NCI-H226 (cell line): ENCODE measurements at regions not wholly inside any gene's neighbourhood (a gene's known extent, or its start where the extent isn't known, plus 50 kb on each side); places are given as distances from the start of the nearest gene placed in this dataset.

Experiments
- DNase-seq: peaks from one replicate; pipeline ENCODE4 v3.0.0-alpha.2; 2015

GRCh38 chr2:16161768-16162490 lies 221.6 kb downstream of the MYCN start:
- no peak for DNase-seq

DNA sequence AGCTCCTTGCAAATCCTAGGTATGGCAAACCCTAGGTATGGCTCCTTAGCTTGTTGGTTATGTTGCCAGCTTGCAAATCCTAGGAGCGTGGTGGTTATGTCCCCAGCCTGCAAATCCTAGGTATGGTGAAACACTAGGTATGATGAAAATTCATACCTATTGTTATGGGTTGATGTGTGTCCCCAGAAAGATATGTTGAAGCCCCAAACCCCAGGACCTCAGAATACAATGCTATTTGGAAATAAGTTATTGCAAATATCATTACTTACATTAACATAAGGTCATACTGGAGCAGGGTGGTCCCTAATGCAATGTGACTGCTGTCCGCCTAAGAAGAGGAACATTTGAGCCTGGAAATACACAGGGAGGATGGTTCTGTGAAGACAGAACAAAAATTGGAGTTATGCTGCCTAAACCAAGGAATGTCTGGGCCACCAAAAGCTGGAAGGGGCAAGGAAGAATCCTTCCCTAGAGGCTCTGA lies 220.8 kb downstream of the MYCN start:
- no peak for DNase-seq

GRCh38 chr2:16160281-16161084 lies 220.1 kb downstream of the MYCN start:
- no peak for DNase-seq

GRCh38 chr2:16156411-16156810 lies 216.1 kb downstream of the MYCN start:
- no peak for DNase-seq

- DNase-seq = no peak
These were observed 215.4 kb downstream of the MYCN start for GRCh38 chr2:16155766-16156165.

DNA sequence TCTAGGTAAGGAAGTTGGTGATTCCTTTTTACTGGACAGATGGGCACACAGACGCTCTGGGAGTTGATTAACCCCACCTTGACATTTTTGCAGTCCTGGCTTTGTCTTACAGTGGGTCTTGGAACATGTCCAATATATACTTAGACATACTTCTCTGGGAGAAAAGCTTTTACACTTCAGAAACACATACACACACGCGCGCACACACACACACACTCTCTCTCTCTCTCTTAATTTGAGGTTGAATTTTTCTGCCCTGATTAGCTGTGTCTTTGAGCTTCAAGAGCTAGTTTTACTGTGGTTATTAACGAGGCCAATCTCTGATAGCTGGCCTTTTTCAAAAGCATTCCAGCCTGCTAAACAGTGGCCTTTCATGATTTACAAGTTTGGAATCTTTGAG lies 215.0 kb downstream of the MYCN start:
- no peak for DNase-seq

DNA sequence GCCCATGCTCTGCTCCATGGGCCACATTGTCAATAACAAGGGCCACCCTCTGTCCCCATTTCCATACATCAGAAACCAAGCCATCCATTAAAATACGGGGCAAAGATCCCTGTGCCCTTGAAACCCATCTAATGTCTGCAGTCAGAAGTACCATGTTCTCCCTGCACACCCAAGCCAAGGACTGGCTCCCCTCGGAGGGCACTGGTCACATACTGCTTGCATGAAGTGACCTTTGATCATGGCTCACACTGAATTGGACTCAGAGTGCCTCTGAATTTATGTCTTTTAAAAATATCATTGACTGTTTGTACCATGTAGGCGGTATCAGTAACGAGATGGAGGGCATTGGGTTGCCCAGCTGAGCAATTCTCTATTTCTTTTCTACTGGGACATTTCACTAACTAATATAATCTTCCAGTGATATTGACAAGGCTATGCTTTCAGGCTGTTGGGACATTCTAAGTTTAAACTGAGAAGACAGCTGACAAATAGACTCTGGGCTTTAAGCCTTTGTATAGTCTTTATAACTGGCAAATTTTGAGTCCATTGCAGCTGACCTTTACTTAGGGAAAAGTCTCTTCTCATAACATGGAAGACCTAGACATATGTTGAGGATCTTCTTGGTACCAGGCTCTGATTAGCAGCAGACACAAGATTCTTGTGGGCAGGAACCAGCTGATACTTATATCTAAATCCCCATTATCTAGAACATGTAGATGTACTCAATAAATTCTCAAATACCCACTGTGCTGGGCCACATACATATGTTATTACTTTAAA lies 214.3 kb downstream of the MYCN start:
- DNase-seq = no peak

- DNase-seq = no peak
These were observed 213.7 kb downstream of the MYCN start for GRCh38 chr2:16154061-16154460.

DNA sequence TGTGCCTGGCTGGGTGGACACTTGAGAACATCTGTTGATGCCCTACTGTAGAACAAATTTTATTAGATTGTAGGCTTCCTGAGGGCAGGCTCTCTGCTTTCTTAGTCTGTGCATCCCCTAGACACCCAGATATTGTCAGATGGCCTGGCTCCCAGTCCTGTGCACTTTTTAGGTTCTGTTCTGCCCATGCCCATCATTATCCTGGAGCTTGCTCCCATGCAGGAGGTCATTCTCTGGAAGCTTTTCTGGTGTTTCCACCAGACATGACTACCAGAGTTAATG lies 213.3 kb downstream of the MYCN start:
- no peak for DNase-seq

DNA sequence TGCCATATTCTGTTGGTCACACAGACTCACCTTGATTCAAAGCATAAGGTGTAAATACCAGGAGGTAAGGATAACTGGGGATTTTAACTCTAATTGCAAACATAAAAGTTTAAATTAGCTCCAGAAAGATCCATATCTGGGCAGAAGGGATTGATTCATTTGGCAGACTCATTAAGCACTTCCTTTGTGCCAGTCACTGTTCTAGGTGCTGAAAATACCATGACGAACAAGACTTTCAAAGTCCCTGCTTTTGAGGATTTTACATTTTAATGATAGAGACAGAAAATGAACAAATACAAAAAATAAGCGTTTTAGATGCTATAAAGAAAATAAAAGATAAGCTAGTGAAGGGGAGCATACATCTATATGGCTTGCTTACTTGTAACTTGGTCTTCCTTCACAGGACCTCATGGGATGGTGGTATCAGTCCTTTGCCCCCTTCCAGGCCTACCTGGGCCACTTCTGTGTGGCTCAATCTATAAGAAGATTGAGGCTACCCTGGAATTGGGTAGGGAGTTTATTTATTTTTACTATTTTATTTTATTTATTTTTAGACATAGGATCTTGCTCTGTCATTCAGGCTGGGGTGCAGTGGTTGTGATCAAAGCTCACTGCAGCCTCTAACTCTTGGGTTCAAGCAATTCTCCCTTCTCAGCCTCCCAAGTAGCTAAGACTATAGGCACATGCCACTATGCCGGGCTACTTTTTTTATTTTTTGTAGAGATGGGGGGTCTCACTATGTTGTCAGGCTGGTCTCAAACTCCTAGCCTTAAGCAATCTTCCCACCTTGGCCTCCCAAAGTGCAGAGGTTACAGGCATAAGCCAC lies 212.8 kb downstream of the MYCN start:
- no peak for DNase-seq

GRCh38 chr2:16152071-16152927 lies 211.9 kb downstream of the MYCN start:
- DNase-seq = no peak

DNA sequence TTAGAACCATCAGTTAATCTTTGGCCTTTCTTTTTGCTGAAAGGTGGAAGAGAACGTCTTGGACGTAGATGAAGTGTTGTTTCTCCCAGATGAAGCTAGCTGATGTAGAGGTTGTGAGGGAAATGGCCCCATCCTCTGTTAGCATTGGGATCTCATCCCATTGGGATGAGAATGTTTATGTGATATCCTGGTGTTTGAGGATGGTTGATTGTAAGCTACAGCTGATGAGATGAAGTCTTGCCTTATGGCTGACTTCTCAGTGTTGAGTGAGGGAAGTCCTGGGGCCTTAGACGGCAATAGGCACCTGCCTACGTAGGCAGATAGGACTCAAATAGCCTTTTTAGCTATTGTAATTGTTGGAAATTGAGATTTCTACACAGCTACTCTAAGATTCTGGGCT lies 211.3 kb downstream of the MYCN start:
- no peak for DNase-seq

GRCh38 chr2:16151281-16151570 lies 210.9 kb downstream of the MYCN start:
- DNase-seq = no peak

GRCh38 chr2:16150456-16151280 lies 210.3 kb downstream of the MYCN start:
- DNase-seq = no peak

DNA sequence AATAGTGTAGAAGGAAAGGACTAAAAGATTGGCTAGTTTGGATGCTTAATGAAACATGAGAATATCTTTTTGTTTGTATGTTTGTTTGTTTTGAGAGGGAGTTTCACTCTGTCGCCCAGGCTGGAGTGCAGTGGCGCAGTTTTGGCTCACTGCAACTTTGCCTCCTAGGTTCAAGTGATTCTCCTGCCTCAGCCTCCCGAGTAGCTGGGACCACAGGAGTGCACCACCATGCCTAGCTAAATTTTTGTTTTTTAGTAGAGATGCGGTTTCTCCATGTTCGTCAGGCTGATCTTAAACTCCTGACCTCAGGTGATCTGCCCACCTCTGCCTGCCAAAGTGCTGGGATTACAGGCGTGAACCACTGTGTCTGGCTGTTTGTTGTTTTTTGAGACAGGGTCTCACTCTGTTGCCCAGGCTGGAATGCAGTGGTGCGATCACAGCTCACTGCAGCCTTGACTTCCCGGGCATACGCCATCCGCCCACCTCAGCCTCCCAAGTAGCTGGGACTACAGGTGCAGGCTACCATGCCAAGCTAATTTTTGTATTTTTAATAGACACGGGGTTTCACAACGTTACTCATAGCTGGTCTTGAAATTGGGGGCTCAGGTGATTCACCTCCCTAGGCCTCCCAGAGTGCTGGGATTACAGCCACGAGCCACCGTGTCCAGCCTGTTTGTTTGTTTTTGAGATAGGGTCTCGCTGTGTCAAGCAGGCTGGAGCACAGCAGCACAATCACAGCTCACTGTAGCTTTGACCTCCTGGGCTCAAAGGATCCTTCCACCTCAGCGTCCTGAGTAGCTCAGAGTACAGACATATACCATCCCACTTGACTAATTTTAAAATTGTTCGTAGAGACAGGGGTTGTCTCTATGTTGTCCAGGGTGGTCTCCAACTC lies 209.2 kb downstream of the MYCN start:
- DNase-seq = no peak

DNA sequence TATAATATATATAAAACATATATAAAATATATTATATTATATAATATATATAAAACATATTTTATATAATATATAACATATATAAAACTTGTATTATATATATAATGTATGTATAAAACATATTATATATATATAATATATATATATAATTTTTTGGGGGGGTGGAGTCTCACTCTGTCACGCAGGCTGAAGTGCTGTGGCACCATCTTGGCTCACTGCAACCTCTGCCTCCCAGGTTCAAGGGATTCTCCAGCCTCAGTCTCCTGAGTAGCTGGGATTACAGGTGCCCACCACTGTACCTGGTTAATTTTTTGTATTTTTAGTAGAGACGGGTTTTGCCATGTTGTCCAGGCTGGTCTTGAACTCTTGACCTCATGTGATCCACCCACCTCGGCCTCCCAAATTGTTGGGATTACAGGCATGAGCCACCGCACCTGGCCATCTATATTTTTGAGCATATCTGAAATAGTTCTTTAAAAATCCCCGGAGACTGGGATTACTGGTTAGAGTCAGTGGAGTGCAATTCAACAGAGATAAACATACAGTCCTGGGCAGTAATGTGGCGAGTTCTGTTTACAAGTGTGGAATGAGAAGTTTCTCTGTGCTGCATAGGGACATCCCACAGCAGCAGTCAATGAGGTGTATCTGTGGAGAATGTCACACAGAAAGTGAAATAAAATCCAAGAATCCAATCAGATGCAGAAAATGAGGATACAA lies 208.4 kb downstream of the MYCN start:
- no peak for DNase-seq

DNA sequence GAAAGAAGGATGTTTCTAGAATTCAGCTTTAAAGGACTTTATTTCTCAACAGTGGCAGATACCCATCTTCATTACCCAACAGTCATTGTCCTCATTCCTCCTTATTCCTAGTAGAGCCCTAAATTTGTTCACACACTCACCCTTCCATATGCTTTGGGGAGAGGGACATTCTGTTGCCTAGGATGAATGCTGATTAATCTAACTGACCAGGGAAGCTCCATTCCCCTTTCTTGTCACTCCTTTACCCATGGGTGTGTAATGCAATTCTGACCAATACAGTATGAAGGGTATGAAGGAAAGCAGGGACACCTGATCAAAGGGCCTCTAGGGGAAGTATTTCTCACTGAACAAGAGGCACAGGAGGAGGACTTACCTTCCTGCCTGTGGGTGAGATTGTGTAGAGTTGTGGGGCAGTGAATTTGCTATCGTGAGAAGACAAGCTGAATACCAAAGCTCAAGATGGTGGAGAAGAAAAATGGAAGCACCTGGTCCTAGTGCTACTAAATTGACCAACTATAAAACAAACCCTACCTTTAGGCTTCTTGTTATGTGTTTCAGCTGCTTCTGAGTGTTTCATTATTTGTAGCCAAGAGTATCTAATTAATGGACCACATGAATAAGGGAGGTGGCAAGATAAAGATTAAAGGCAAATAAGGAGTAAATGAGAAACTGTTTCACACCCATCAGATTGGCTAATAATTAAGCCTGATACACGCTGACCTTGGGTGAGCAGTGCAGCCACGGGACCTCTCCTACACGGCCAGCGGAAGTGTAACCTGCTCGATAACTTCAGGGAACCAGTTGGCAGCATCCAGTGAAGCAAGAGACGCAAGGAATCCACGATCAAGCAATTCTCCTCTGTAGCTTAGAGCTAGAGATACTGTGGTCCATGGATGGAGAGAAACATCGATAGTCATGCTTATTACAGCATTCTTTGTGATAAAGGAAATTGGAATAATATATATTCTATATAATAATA lies 202.3 kb downstream of the MYCN start:
- no peak for DNase-seq

DNA sequence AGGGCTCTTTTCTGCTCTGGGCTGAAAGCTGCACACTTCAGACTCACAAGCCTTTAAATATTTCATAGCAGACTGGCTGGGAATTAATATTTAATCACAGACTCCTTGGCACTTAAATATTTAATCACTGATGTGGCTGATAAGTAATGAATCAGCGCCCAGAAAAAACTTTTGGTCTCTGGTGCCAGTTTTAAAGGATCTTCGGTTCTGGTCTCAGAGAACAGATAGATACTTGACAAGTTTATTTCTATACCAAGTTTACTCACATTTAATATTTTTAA lies 201.2 kb downstream of the MYCN start:
- DNase-seq = no peak
